ENCODE measurements at regions not wholly inside any gene's neighbourhood (a gene's known extent, or its start where the extent isn't known, plus 50 kb on each side); places are given as distances from the start of the nearest gene placed in this dataset.
"Not testable (repeated sequence)": the region's sequence is repeated elsewhere in the genome, so short reads cannot be mapped to it uniquely, and the experiment has no call there.

DNA sequence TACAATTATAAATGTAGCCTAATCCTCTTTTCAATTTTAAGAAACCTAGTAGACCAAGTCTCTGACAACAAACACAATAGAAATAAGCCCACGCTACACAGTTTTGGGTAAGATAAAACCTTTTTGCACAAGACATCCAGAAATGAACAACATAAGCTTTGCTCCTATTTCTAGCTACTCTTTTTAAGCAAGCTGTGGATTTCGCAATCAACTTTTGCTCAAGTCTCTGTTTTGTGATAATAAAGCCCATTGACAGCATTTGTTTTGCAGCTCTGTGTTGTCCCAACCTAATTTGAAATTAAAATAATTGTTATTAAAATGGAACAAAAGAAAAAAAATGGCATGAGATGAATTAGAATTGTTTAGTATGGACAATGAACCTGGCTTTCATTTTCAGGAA lies 287.9 kb upstream of the PUDP start:
- no peak overlapping the region for H3K4me3 ChIP-seq (ENCODE audit: low read length)
- no peak for DNase-seq (ENCODE audit: low read depth, low spot score)

DNA sequence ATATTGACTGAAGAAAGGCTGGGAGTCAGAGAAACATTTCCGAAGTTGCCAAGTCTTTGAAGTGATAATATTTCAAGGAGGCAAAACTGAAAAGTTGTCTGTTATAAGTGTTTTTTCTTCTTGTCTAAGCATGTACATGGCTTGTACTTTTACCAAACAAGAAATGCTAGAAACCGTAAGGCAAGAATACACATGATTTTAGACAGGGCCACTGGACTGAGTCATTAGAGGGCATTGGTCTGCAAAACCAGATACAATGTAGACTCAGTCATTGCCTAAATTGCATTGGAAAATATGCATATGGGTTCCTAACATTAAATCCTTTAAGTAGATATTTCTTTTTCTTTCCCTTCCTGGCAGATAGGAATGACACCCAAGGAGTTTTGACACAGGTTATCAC lies 284.9 kb upstream of the PUDP start:
- no peak overlapping the region for H3K4me3 ChIP-seq (ENCODE audit: low read length)
- DNase-seq (ENCODE audit: low read depth, low spot score) = no peak

DNA sequence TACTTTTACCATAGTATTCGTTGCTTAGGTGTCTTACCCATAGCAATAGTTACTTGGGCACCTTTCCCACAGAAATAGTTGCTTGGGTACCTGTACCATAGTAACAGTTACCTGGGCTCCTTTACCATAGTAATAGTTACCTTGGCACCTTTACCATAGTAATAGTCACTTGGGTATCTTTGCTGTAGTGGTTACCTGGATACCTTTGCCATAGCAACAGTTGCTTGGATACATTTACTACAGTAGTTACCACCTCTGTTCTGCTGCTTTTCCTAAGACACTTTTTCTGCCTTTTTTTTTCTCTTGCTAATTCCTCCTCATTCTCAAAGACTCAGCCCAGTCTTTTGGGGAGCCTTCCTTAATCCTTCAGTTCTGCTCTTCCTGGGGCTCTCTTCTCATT lies 272.8 kb upstream of the PUDP start:
- no peak overlapping the region for H3K4me3 ChIP-seq (ENCODE audit: low read length)
- DNase-seq (ENCODE audit: low read depth, low spot score) = no peak

GRCh38 chrX:7414753-7415152 lies 266.8 kb upstream of the PUDP start:
- no peak overlapping the region for H3K4me3 ChIP-seq (ENCODE audit: low read length)
- DNase-seq (ENCODE audit: low read depth, low spot score) = no peak

GRCh38 chrX:7412840-7413239 lies 264.9 kb upstream of the PUDP start:
- no peak overlapping the region for H3K4me3 ChIP-seq (ENCODE audit: low read length)
- DNase-seq (ENCODE audit: low read depth, low spot score) = no peak

GRCh38 chrX:7409866-7410265 lies 261.9 kb upstream of the PUDP start:
- no peak for DNase-seq (ENCODE audit: low read depth, low spot score)
- H3K4me3 ChIP-seq (ENCODE audit: low read length) = no peak overlapping the region

DNA sequence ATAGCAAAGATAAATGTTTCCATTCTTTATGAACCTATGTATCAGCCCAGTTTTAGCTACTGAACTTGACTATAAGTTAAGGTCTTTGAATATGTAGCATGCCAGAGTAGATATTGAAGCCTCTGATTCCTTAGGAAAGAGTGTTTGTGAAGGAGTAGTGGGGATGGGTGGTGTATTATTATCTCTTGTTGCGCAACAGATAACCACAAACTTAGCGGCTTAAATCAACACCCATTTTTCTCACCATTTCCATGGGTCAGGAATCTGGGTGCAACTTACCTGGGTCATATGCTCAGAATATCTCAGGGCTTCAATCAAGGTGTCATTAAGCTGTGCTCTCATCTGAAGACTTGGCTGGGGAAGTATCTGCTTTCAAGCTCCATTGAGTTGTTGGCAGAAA lies 251.4 kb upstream of the PUDP start:
- no peak for DNase-seq (ENCODE audit: low read depth, low spot score)
- H3K4me3 ChIP-seq (ENCODE audit: low read length) = no peak overlapping the region

- no peak overlapping the region for H3K4me3 ChIP-seq (ENCODE audit: low read length)
- DNase-seq (ENCODE audit: low read depth, low spot score) = no peak
Measured at GRCh38 chrX:7390441-7390840, 242.5 kb upstream of the PUDP start.

GRCh38 chrX:7389576-7389975 lies 241.6 kb upstream of the PUDP start:
- no peak for DNase-seq (ENCODE audit: low read depth, low spot score)

DNA sequence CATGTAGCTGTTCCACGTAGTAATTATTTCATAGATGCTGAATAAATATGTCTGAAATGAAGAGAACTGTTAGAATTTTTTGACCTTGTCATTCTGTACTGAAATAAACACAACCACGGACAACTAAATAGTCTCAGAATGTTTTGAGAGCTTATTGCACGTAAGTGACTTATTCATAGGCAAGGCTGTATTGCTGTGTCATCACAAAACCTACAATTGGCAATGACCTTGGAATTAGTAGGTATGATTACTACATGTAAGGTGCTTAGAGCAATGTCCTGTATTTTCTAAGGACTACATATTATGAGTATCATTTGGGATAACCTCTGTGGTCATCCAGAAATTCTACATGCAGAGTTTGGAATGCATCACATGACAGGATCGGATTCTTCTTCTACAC lies 237.2 kb upstream of the PUDP start:
- no peak overlapping the region for H3K4me3 ChIP-seq (ENCODE audit: low read length)
- DNase-seq (ENCODE audit: low read depth, low spot score) = no peak

More at GRCh38 chrX:7389576-7389975, 241.6 kb upstream of the PUDP start:
- no peak overlapping the region for H3K4me3 ChIP-seq (ENCODE audit: low read length)

DNA sequence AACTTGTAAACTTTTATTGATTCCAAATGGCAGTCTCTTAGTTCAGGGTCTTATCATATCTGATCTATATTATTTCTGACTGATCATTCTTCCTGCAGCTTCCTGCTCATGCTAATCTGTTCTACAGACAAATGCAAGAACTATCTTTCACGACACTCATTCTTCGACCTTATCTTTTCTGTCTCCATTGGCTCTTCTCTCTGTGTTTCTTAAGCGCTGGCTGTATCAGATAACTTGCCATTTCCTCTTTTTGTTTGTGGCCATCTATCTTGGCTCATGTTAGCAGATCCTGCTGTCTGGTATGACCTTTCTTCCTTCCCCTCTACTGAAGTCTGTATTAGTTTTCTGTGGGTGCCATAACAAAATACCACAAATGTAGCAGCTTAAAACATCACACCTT lies 230.5 kb upstream of the PUDP start:
- no peak for DNase-seq (ENCODE audit: low read depth, low spot score)
- no peak overlapping the region for H3K4me3 ChIP-seq (ENCODE audit: low read length)

GRCh38 chrX:7372825-7373525 lies 225.0 kb upstream of the PUDP start:
- no peak for DNase-seq (ENCODE audit: low read depth, low spot score)
- H3K4me3 ChIP-seq (ENCODE audit: low read length) = no peak overlapping the region

DNA sequence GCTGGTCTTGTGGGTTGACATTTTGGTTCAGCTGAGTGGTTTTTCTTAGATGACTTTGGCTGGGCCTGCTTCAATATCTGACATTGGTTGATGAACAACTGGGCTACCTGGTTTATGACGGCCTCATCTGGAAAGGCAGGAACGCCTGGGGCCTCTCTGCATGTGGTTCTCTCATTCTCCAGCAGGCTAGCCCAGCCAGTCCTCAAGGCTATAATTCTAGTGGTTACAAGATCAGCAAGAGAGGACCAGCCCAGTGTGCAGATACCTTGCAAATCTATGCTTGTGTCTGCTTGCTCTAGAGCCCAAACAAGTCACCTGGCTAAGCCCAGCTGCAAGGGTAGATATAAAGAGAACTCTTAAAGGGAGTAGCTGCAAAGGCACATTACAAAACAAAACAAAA lies 214.2 kb upstream of the PUDP start:
- DNase-seq (ENCODE audit: low read depth, low spot score) = no peak
- no peak overlapping the region for H3K4me3 ChIP-seq (ENCODE audit: low read length)

DNA sequence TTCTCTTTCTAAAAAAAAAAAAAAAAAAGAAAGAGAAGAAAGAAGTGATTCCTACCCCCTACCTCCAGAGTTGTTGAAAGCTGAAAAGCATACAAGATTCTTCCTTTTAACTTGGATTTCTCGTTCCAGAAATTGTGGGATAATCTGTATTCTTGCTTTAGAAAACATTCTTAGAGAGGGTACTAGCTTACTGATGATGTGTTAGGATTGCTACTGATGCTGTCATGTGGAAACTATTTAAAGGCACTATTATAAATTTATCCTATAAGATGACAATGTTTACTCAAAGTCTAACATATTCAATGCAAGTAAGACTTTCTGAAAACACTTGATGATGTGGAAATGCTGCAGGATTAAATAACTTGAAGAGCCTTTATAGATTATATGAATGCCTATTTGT lies 204.0 kb upstream of the PUDP start:
- H3K4me3 ChIP-seq (ENCODE audit: low read length) = no peak overlapping the region
- DNase-seq (ENCODE audit: low read depth, low spot score) = no peak

GRCh38 chrX:7347465-7347864 lies 199.5 kb upstream of the PUDP start:
- no peak for DNase-seq (ENCODE audit: low read depth, low spot score)
- no peak overlapping the region for H3K4me3 ChIP-seq (ENCODE audit: low read length)

GRCh38 chrX:7346021-7346420 lies 198.1 kb upstream of the PUDP start:
- DNase-seq (ENCODE audit: low read depth, low spot score) = no peak
- H3K4me3 ChIP-seq (ENCODE audit: low read length) = no peak overlapping the region

GRCh38 chrX:7343181-7343580 lies 195.2 kb upstream of the PUDP start:
- no peak overlapping the region for H3K4me3 ChIP-seq (ENCODE audit: low read length)
- no peak for DNase-seq (ENCODE audit: low read depth, low spot score)

DNA sequence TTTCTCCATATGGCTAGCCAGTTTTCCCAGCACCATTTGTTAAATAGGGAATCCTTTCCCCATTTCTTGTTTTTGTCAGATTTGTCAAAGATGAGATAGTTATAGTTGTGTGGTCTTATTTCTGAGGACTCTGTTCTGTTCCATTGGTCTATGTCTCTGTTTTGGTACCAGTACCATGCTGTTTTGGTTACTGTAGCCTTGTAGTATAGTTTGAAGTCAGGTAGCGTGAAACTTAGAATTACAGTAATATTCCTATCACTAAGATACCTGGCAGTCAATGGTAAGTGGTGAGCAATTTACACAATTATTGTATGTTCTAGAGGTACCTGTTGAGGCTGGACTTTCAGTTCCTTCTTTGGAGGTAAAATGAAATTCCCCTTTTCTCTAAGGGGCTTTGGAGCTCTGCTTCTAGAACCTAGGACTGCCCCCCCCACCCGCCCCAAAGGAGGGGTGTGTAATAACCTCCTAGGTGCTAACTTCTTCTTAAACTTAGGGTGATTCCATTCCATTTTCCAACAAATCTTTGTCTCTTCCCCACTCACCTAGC lies 187.9 kb upstream of the PUDP start:
- DNase-seq (ENCODE audit: low read depth, low spot score); H3K4me3 ChIP-seq (ENCODE audit: low read length): not testable (repeated sequence)

DNA sequence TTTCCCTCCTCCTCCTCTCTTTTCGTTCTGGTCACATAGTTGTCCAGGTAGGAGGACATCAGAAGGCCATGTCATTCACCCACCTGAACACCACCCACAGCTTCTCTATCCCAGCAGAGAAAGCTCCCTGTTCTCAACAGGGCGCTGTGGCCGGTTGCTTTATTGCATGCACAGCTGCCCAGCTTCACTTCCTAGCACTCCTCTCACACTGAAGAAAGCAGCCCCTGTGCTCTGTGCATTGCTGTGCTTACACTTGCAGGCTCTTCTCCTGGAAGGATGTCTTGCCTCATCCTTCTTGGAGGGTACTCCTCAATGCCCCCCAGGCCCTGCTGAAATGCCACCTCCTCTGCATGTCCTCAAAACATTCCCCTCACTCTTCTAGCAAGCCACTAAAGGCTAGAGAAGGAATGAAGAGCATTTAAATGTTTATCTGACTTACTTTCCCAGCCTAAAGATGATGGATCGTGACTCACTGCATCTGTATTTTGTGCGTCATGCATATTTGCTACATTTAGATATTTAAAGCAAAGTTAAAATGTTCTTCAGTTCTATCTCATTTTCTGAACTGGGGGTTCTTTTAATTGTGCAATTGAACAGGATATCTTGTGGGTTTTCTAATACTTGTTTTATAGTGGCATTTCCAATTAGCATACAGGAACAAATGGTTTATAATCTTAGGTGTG lies 186.4 kb upstream of the PUDP start:
- no peak for DNase-seq (ENCODE audit: low read depth, low spot score)
- H3K4me3 ChIP-seq (ENCODE audit: low read length) = no peak overlapping the region

- DNase-seq (ENCODE audit: low read depth, low spot score) = no peak
- H3K4me3 ChIP-seq (ENCODE audit: low read length) = no peak overlapping the region
Measured at GRCh38 chrX:7330971-7331746, 183.2 kb upstream of the PUDP start.

All from Jurkat, Clone E6-1 (cell line).